ENCODE measurements at regions not wholly inside any gene's neighbourhood (a gene's known extent, or its start where the extent isn't known, plus 50 kb on each side); places are given as distances from the start of the nearest gene placed in this dataset.
"Not testable (repeated sequence)": the region's sequence is repeated elsewhere in the genome, so short reads cannot be mapped to it uniquely, and the experiment has no call there.

DNA sequence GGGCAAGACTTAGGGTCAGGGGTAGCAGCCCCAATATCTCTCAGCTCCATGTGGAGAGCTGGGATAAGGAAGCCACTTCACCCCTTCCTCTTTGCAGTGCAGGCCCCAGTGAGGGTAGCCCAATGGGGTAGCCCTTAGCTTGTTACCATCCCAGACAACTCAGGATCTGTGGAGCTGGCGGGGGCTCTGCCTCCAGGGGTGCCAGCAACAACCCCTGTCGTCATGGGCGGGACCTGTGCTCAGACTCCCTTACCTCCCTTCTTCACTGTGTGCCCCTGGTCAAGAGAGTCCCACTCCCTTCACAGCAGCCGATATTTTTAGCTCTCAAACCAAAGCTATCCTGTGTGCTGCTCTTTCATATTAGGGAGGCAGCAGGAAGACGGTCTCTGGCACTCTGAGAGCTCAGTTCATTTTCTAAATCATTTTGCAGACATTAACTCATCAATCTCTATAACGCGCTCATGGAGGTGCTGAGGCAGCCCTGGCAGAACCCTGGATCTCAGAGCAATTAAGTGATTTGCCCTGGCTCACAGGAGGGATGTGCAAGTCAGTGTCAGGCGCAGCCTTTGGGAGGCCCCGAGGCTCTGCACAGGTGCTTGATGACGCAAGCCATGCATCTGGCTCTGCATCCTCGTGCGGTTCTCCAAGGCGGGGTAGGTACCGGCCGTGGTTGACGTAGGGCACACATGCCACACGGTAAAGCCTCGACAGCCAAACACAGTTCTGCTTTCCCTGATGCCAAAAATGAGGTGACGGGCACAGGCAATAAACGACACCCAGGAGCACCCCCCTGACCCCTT lies 357.6 kb downstream of the SHANK2 start:
- DNase-seq (ENCODE audit: low spot score), result no peak

GRCh38 chr11:70895366-70895670 lies 357.1 kb downstream of the SHANK2 start:
- DNase-seq (ENCODE audit: low spot score), result no peak

GRCh38 chr11:70897429-70897828 lies 354.9 kb downstream of the SHANK2 start:
- DNase-seq (ENCODE audit: low spot score), result no peak

DNA sequence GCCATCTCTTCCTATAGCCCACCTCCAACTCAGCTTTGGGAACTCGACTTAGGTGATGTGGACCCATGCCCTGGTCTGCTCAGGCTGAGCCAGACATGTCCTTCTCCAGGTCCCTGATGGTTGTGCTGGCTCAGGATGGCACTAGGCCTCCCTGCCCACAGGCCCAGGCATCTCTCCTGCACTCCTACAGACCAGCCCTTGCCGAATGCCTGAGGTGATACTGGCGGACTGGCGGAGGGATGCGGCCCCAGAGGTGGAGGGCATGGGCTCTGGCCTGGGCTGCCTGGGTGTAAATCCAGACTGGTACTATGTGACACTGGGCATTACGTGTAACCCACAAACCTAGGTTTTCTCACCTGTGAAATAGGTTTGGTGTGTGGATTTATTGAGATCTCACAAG lies 352.8 kb downstream of the SHANK2 start:
- DNase-seq (ENCODE audit: low spot score), result no peak

DNA sequence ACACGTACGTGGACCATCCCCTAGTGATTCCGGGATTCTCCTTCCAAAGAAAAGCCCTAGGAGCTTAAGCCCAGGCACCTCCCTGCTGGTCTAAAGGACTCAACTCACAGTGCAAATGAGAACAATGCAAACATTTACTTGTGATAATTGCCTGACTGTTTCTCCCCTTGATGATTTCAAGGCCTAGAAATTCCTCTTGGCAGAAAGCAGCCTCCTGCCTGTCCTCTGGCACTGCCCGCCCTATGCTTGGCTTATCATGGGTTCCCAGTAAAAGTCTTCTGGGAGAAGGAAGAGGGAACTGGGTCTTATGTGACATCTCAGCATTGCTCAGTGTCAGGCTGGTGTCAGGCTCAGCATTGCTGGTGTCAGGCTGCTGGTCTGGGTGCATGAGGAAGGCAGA lies 351.8 kb downstream of the SHANK2 start:
- DNase-seq (ENCODE audit: low spot score), result no peak

- no peak for DNase-seq (ENCODE audit: low spot score)
Observed at GRCh38 chr11:70901951-70902521, 350.3 kb downstream of the SHANK2 start.

- DNase-seq (ENCODE audit: low spot score), result not testable (repeated sequence)
Observed at GRCh38 chr11:70903229-70903628, 349.1 kb downstream of the SHANK2 start.

- DNase-seq (ENCODE audit: low spot score), result no peak
Observed at GRCh38 chr11:70906101-70906500, 346.3 kb downstream of the SHANK2 start.

- no peak for DNase-seq (ENCODE audit: low spot score)
Observed at GRCh38 chr11:70908223-70908622, 344.2 kb downstream of the SHANK2 start.

GRCh38 chr11:70910835-70911234 lies 341.5 kb downstream of the SHANK2 start:
- no peak for DNase-seq (ENCODE audit: low spot score)

GRCh38 chr11:70912226-70912840 lies 340.0 kb downstream of the SHANK2 start:
- no peak for DNase-seq (ENCODE audit: low spot score)

DNA sequence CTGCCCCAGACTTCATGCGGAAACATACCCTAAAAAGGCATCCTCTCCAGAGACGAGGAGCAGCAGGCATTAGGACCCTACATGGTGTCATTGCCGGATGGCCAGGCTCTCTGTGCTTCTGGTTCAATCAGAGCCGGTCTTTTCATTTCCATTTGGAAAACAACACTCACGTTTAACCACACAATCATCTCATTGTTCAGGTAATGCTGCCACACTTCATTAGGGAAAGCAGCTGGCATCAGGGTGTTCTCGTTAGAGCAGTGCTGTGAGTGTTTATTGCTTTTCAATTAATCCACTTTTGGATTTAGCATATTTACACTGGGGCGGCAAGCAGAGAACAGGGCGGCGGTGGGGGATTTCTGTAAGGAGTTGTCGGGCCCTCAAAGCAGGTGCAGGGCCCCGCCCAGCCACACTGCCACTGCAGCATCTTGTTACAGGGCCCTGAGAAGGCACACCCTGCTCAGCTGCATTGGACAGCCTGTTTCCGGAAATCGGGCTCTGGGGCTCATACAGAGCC lies 338.6 kb downstream of the SHANK2 start:
- DNase-seq (ENCODE audit: low spot score), result no peak

DNA sequence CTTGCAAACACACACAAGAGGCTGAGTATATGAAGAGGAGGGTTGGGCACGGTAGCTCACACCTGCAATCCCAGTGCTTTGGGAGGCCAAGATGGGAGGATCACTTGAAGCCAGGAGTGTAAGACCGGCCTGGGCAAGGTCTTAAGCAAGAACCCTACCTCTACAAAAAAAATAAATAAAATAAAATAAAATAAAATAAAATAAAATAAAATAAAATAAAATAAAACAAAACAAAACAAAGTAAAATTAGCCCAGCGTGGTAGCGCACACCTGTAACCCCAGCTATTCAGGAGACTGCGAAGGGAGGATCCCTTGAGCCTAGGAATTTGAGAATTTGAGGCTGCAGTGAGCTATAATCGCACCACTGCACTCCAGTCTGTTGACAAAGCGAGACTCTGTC lies 337.9 kb downstream of the SHANK2 start:
- no peak for DNase-seq (ENCODE audit: low spot score)

GRCh38 chr11:70915158-70915985 lies 337.0 kb downstream of the SHANK2 start:
- DNase-seq (ENCODE audit: low spot score), result no peak

DNA sequence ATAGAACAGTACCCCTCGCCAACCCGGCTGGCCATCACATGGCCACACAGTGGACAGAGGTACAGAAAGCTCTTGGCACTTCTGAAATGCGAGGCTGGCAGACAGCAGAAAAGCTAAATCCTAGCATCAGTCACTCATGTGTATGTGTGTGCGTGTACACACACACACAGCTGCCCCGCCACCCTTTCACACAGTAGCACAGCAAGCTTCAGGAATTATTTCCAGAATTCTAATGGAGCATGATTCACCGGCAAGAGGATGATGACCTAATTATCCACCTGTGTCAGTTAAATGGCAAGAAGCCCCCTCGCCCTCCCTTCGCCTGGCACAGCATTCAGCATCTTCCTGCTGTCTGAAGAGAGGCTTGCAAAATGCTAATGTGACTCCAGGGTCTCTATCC lies 336.0 kb downstream of the SHANK2 start:
- DNase-seq (ENCODE audit: low spot score), result no peak

GRCh38 chr11:70918242-70918641 lies 334.1 kb downstream of the SHANK2 start:
- DNase-seq (ENCODE audit: low spot score), result no peak

GRCh38 chr11:70921804-70922203 lies 330.6 kb downstream of the SHANK2 start:
- no peak for DNase-seq (ENCODE audit: low spot score)

DNA sequence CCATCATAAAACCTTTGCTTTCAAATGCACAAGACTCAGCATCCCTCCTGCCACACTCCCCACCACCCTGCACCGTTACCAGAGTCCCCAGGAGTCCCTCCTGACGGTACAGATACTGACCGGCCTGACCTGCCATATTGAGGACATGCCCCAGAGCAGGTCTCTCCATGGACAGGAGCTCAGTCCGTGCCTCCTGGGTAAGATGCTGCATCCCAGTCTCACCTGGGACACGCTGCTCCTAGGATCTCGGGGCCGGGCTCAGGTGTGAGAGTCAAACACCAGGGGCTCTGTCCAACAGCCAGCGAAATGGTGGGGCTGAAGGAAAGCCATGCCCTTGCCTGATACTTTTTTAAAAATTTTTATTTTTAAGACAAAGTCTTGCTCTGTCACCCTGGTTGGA lies 328.3 kb downstream of the SHANK2 start:
- no peak for DNase-seq (ENCODE audit: low spot score)

DNA sequence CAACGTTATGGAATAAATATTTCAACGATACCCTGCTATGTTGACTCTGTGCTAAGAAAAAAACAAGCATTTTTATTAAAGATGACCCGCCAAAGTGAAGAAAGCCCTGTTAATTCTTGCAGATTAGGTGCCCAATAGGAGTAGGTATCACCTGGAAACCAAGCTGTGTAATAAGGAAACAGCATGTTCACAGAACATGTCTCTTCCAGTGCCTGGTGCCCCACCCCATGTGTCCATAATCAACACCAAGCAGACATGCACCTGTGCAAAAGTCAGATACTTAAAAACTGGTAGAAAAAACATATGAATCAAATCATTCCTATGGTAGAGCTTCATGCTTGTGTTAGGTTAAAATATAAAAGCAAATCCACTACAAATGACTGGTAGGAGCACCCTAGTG lies 327.1 kb downstream of the SHANK2 start:
- DNase-seq (ENCODE audit: low spot score), result no peak

GRCh38 chr11:70926543-70927201 lies 325.7 kb downstream of the SHANK2 start:
- no peak for DNase-seq (ENCODE audit: low spot score)

DNA sequence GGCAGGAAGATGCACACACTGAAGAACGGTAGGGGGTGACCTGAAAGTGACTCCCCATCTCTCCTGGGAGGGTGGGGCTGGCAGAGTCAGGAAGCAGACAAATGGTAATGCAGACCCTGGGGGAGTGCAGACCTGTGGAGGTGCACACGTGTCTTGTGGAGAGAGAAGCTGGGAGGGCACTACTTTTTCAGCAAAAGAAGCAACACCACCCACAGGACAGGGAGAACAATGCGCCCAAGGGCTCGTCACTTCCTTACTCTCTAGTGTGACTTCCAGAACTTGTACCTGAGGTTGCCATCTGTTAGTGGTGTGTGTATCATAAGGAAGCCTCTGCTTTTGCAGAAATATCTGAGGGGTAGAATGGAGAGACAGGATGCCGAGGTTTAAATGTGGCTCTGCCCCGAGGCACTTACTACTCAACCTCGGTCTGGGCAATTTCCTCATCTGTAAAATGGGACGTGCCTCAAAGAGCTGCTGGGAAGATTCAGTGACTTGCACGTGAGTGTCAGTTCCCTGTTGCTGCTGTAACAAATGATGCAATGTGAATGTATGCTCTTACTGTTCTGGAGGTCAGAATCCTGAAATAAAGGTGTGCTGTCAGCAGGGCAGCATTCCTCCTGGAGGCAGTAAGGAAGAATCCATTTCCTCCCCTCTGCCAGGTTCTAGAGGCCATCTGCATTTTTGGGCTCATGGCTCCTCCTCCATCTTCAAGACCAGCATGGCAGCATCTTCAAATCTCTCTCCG lies 323.4 kb downstream of the SHANK2 start:
- no peak for DNase-seq (ENCODE audit: low spot score)

All from NAMALWA (cell line).